ENCODE measurements at regions not wholly inside any gene's neighbourhood (a gene's known extent, or its start where the extent isn't known, plus 50 kb on each side); places are given as distances from the start of the nearest gene placed in this dataset.

- Histone ChIP-seq H3K4me3 (IDR thresholded peaks at IDR 0.05; ENCODE audit: insufficient read depth, low read depth, low read length) (no peak overlapping the region), H3K4me2 (no peak overlapping the region), H4K20me1 (ENCODE audit: insufficient read depth) (no peaks in the 10 kb centered on the region), H3K27ac (no peak overlapping the region), H3K36me3 (ENCODE audit: insufficient read depth) (no peaks in the 10 kb centered on the region), H3K27me3 (ENCODE audit: insufficient read depth, low read depth) (no peaks in the 10 kb centered on the region), H3K4me1 (ENCODE audit: low read depth, poor library complexity, severe bottlenecking) (no peaks in the 10 kb centered on the region), H3K9ac (no peak overlapping the region), H3K79me2 (ENCODE audit: insufficient read depth, low read depth) (no peaks in the 10 kb centered on the region), H2AFZ (ENCODE audit: low read depth) (no peak overlapping the region)
- TF ChIP-seq, protein P1, sequence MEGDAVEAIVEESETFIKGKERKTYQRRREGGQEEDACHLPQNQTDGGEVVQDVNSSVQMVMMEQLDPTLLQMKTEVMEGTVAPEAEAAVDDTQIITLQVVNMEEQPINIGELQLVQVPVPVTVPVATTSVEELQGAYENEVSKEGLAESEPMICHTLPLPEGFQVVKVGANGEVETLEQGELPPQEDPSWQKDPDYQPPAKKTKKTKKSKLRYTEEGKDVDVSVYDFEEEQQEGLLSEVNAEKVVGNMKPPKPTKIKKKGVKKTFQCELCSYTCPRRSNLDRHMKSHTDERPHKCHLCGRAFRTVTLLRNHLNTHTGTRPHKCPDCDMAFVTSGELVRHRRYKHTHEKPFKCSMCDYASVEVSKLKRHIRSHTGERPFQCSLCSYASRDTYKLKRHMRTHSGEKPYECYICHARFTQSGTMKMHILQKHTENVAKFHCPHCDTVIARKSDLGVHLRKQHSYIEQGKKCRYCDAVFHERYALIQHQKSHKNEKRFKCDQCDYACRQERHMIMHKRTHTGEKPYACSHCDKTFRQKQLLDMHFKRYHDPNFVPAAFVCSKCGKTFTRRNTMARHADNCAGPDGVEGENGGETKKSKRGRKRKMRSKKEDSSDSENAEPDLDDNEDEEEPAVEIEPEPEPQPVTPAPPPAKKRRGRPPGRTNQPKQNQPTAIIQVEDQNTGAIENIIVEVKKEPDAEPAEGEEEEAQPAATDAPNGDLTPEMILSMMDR (conservative IDR thresholded peaks at IDR 0.05; ENCODE audit: low read depth, low read length), result no peak
These were observed 1286.5 kb downstream of the LRFN5 start for GRCh38 chr14:42893183-42893582.

- Histone ChIP-seq H3K27ac (no peak overlapping the region), H4K20me1 (ENCODE audit: insufficient read depth) (no peaks in the 10 kb centered on the region), H3K79me2 (ENCODE audit: insufficient read depth, low read depth) (no peaks in the 10 kb centered on the region), H3K4me1 (ENCODE audit: low read depth, poor library complexity, severe bottlenecking) (no peaks in the 10 kb centered on the region), H3K36me3 (ENCODE audit: insufficient read depth) (no peaks in the 10 kb centered on the region), H3K4me2 (no peak overlapping the region), H3K4me3 (IDR thresholded peaks at IDR 0.05; ENCODE audit: insufficient read depth, low read depth, low read length) (no peak overlapping the region), H3K27me3 (ENCODE audit: insufficient read depth, low read depth) (no peaks in the 10 kb centered on the region), H2AFZ (ENCODE audit: low read depth) (no peak overlapping the region), H3K9ac (no peak overlapping the region)
- TF ChIP-seq, protein P1 (conservative IDR thresholded peaks at IDR 0.05; ENCODE audit: low read depth, low read length), result no peak
These were observed 1277.4 kb downstream of the LRFN5 start for GRCh38 chr14:42884100-42884499.

- Histone ChIP-seq H2AFZ (ENCODE audit: low read depth) (no peak overlapping the region), H3K4me1 (ENCODE audit: low read depth, poor library complexity, severe bottlenecking) (no peaks in the 10 kb centered on the region)
- TF ChIP-seq, protein P1 (conservative IDR thresholded peaks at IDR 0.05; ENCODE audit: low read depth, low read length), result no peak
These were observed 1271.0 kb downstream of the LRFN5 start for GRCh38 chr14:42877716-42878115.

DNA sequence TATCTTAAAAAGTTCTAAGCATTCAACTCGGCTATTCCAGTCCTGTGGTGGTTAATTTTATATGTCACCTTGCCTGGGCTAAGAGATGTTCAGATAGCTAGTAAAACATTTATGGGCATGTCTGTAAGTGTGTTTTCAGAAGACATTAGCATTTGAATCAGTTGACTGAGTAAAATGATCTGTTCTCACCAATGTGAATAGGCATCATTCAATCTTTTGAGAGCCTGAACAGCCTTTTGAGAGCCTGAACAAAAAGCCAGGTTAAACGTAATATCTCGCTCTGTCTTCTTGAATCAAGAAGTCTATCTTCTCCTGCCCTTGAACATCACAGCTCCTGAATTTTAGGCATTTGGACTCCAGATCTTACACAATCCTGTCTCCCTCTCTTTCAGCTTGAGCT, 1266.1 kb downstream of the LRFN5 start:
- H2AFZ ChIP-seq (ENCODE audit: low read depth), result no peak overlapping the region
- no peak overlapping the region for H3K27ac ChIP-seq
- H3K79me2 ChIP-seq (ENCODE audit: insufficient read depth, low read depth), result no peaks in the 10 kb centered on the region
- no peaks in the 10 kb centered on the region for H3K4me1 ChIP-seq (ENCODE audit: low read depth, poor library complexity, severe bottlenecking)
- no peaks in the 10 kb centered on the region for H3K27me3 ChIP-seq (ENCODE audit: insufficient read depth, low read depth)
- TF ChIP-seq, protein P1 (conservative IDR thresholded peaks at IDR 0.05; ENCODE audit: low read depth, low read length), result no peak
- H4K20me1 ChIP-seq (ENCODE audit: insufficient read depth), result no peaks in the 10 kb centered on the region
- H3K4me3 ChIP-seq (IDR thresholded peaks at IDR 0.05; ENCODE audit: insufficient read depth, low read depth, low read length), result no peak overlapping the region
- no peak overlapping the region for H3K9ac ChIP-seq
- no peaks in the 10 kb centered on the region for H3K36me3 ChIP-seq (ENCODE audit: insufficient read depth)
- H3K4me2 ChIP-seq, result no peak overlapping the region

More at GRCh38 chr14:42877716-42878115, 1271.0 kb downstream of the LRFN5 start:
- Histone ChIP-seq H3K4me2 (no peak overlapping the region), H3K4me3 (IDR thresholded peaks at IDR 0.05; ENCODE audit: insufficient read depth, low read depth, low read length) (no peak overlapping the region), H3K79me2 (ENCODE audit: insufficient read depth, low read depth) (no peaks in the 10 kb centered on the region), H3K9ac (no peak overlapping the region), H3K27ac (no peak overlapping the region), H3K27me3 (ENCODE audit: insufficient read depth, low read depth) (no peaks in the 10 kb centered on the region), H4K20me1 (ENCODE audit: insufficient read depth) (no peaks in the 10 kb centered on the region), H3K36me3 (ENCODE audit: insufficient read depth) (no peaks in the 10 kb centered on the region)

All from KMS-11 (cell line).